Lower lobe of right lung (tissue), 2 donors: ENCODE measurements at regions not wholly inside any gene's neighbourhood (a gene's known extent, or its start where the extent isn't known, plus 50 kb on each side); places are given as distances from the start of the nearest gene placed in this dataset.

Experiments used
- ATAC-seq, 2 donors: fragments of 200-7000 bp; cut with Tn5 transposase; one replicate each; pipeline ENCODE4 v1.9.1; 2020 to 2022; ENCODE audit warnings: mild to moderate bottlenecking in 2 of 2, moderate library complexity in 2 of 2
- DNase-seq: peaks from one replicate; pipeline ENCODE4 v3.0.0-alpha.2; 2020
- H3K27ac ChIP-seq: fragments of 200-600 bp; one replicate; pipeline ENCODE4 v1.8.0; 2022
- H3K27me3 ChIP-seq: fragments of 200-600 bp; one replicate; pipeline ENCODE4 v1.8.0; 2022; ENCODE audit warnings: low read depth
- H3K36me3 ChIP-seq: fragments of 200-600 bp; one replicate; pipeline ENCODE4 v1.8.0; 2022; ENCODE audit warnings: mild to moderate bottlenecking
- H3K4me1 ChIP-seq: fragments of 200-600 bp; one replicate; pipeline ENCODE4 v1.8.0; 2022
- H3K4me3 ChIP-seq: fragments of 200-600 bp; one replicate; pipeline ENCODE4 v1.8.0; 2022; ENCODE audit warnings: mild to moderate bottlenecking
- H3K9me3 ChIP-seq: fragments of 200-600 bp; one replicate; pipeline ENCODE4 v1.8.0; 2022
- intact Hi-C: fragments of 100-400 bp; cut with DNase I; formaldehyde crosslinking; loops from one replicate; pipeline ENCODE4 v1.11.0; 2022
- TF ChIP-seq, protein P1 (sequence below): fragments of 200-600 bp; IDR thresholded peaks from one replicate; pipeline ENCODE4 v1.8.0; 2022; ENCODE audit warnings: antibody characterized with exemption, mild to moderate bottlenecking
- donor health status: DM: no; HTN: yes; CAD: no; lungs with severe emphysema.

GRCh38 chr13:110773480-110773879, 60.0 kb downstream of the ING1 start:
- intact Hi-C loops, result no loop called here
- no peak overlapping the region for H3K4me3 ChIP-seq

DNA sequence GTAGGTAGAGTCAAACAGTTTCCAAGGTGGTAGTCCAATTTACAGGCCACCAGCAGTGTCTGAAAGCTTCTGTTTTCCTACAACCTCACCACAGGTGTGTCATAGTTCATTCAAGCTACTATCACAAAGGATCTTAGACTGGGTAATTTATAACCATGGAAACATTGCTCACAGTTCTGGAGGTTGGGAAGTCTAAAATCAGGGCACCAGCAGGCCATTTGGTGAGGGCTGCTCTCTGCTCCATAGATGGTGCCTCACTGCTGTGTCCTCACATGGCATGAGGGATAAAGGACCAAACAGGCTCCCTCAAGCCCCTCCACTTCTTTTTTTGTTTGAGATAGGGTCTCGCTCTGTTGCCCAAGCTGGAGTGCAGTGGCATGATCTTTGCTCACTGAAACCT, 60.6 kb downstream of the ING1 start:
- TF ChIP-seq, protein P1, sequence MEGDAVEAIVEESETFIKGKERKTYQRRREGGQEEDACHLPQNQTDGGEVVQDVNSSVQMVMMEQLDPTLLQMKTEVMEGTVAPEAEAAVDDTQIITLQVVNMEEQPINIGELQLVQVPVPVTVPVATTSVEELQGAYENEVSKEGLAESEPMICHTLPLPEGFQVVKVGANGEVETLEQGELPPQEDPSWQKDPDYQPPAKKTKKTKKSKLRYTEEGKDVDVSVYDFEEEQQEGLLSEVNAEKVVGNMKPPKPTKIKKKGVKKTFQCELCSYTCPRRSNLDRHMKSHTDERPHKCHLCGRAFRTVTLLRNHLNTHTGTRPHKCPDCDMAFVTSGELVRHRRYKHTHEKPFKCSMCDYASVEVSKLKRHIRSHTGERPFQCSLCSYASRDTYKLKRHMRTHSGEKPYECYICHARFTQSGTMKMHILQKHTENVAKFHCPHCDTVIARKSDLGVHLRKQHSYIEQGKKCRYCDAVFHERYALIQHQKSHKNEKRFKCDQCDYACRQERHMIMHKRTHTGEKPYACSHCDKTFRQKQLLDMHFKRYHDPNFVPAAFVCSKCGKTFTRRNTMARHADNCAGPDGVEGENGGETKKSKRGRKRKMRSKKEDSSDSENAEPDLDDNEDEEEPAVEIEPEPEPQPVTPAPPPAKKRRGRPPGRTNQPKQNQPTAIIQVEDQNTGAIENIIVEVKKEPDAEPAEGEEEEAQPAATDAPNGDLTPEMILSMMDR, result no peak
- no peaks in the 10 kb centered on the region for H3K36me3 ChIP-seq
- no peaks in the 10 kb centered on the region for H3K9me3 ChIP-seq
- intact Hi-C loops, result no loop called here
- no peak overlapping the region for H3K4me3 ChIP-seq
- H3K27me3 ChIP-seq, result no peaks in the 10 kb centered on the region
- ATAC-seq (no peak), DNase-seq (no peak)
- no peak overlapping the region for H3K27ac ChIP-seq
- no peaks in the 10 kb centered on the region for H3K4me1 ChIP-seq

More at GRCh38 chr13:110773480-110773879, 60.0 kb downstream of the ING1 start:
- ATAC-seq (no peak), DNase-seq (no peak)
- H3K36me3 ChIP-seq, result no peaks in the 10 kb centered on the region
- H3K27ac ChIP-seq, result no peak overlapping the region
- TF ChIP-seq, protein P1, result no peak
- no peaks in the 10 kb centered on the region for H3K9me3 ChIP-seq
- no peaks in the 10 kb centered on the region for H3K27me3 ChIP-seq
- no peaks in the 10 kb centered on the region for H3K4me1 ChIP-seq

DNA sequence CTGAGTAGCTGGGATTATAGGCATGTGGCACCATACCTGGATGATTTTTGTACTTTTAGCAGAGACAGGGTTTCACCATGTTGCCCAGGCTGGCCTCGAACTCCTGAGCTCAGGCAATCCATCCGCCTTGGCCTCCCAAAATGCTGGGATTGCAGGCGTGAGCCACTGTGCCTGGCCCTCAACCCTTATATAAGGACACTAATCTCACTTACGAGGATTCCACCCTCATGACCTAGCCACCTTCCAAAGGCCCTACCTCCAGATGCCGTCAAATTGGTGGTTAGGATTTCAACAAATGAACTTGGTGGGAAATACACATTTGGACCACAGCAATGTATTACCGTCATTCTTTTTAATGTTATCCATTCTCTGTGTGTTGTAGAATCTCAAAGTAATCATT, 61.0 kb downstream of the ING1 start:
- DNase-seq (no peak), ATAC-seq (no peak)
- no peaks in the 10 kb centered on the region for H3K9me3 ChIP-seq
- no peak overlapping the region for H3K27ac ChIP-seq
- H3K27me3 ChIP-seq, result no peaks in the 10 kb centered on the region
- no peak overlapping the region for H3K4me3 ChIP-seq
- TF ChIP-seq, protein P1, result no peak
- no peaks in the 10 kb centered on the region for H3K4me1 ChIP-seq
- H3K36me3 ChIP-seq, result no peaks in the 10 kb centered on the region
- intact Hi-C loops, result no loop called here

GRCh38 chr13:110775576-110775975, 62.1 kb downstream of the ING1 start:
- TF ChIP-seq, protein P1, result no peak
- no peak overlapping the region for H3K27ac ChIP-seq
- H3K4me3 ChIP-seq, result no peak overlapping the region
- no peaks in the 10 kb centered on the region for H3K9me3 ChIP-seq
- DNase-seq (no peak), ATAC-seq (no peak)
- intact Hi-C loops, result no loop called here
- H3K27me3 ChIP-seq, result no peaks in the 10 kb centered on the region
- H3K36me3 ChIP-seq, result no peaks in the 10 kb centered on the region
- H3K4me1 ChIP-seq, result no peaks in the 10 kb centered on the region

DNA sequence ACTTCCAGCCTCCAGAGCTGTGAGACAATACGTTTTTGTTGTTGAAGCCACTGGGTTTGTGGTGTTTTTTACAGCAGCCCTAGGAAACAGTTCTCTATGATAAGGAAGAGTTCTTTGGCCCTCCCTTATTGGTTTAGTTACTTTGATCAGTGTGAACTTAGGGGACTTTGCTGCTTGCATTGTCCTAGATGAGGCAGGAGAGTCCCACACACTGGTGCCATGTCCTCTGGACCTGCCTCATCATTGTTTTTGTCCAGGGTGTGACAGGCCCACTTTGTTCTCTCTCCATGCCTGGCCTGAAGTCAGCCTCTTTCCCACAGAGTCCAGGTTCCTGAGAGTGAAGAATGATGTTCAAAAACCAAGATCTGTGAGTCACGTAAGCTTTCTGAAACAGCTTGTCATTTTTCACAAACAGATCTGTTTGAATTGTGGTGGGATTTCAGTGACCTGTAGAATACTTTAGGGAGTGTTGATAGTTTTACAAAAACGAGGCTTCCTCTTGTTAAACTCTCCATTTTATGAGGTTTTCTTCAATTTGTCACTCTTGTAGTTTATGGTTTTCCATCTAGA, 63.8 kb downstream of the ING1 start:
- H3K36me3 ChIP-seq, result no peaks in the 10 kb centered on the region
- ATAC-seq (no peak), DNase-seq (no peak)
- TF ChIP-seq, protein P1, result no peak
- H3K9me3 ChIP-seq, result no peaks in the 10 kb centered on the region
- no peak overlapping the region for H3K27ac ChIP-seq
- H3K4me3 ChIP-seq, result no peak overlapping the region
- H3K27me3 ChIP-seq, result no peaks in the 10 kb centered on the region
- H3K4me1 ChIP-seq, result no peaks in the 10 kb centered on the region
- intact Hi-C loops, result no loop called here

GRCh38 chr13:110779022-110779421, 65.5 kb downstream of the ING1 start:
- no peaks in the 10 kb centered on the region for H3K9me3 ChIP-seq
- ATAC-seq (no peak), DNase-seq (no peak)
- H3K27ac ChIP-seq, result no peak overlapping the region
- H3K36me3 ChIP-seq, result no peaks in the 10 kb centered on the region
- intact Hi-C loops, result no loop called here
- no peaks in the 10 kb centered on the region for H3K4me1 ChIP-seq
- H3K27me3 ChIP-seq, result no peaks in the 10 kb centered on the region
- no peak overlapping the region for H3K4me3 ChIP-seq
- TF ChIP-seq, protein P1, result no peak
